ENCODE measurements at regions not wholly inside any gene's neighbourhood (a gene's known extent, or its start where the extent isn't known, plus 50 kb on each side); places are given as distances from the start of the nearest gene placed in this dataset.

DNA sequence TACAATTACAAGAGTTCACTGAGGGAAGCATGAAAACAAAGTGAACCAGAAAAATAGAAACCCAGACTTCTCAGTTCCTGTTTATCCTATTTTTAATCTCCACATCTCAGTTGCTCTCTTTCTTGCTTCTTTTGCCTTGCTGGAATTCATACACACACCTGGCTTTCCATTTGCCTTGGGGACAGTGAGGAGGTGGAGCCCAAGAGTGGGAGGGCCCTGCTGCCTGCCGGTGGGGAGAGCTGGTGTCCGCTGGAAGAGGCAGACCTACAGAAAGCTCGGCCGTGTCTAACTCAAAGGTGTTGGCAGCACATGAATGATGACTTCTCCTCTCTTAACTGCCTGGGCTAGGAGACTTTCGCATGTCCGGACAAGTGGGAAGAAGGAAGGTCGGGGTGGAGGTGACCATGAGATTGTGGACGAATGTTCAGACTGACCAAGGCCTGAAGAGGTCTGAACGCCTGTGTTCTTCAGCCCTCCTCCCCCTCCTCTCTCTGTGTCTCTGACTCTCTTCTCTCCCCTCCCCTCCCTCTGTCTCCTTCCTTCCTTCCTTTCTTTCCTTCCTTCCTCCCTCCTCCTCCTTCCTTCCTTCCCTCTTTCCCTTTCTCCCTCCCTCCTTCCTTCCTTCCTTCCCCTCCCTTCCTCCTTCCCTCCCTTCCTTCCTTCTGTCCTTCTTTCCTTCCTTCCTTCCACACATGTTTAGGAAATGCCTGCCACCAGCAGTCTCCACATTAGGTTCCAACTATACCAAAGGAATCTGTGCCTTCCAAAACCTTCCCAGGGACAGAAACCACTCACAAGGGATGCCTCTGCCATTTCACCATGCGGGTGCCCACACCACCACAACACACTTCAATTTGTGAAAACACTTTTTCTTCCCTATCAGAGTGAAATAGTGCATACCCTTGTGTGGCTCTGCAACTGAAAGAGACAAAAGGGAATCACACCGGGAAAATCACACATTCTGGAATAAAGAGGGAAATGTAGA is 157.3 kb upstream of the RUNX1 start:
- TF ChIP-seq SMC3 (IDR thresholded peaks at IDR 0.05; ENCODE audit: low read length), result no peak
- TF ChIP-seq ZNF83 (CRISPR knock-in tag; IDR thresholded peaks at IDR 0.05; ENCODE audit: borderline replicate concordance), result no peak
- TF ChIP-seq MYC (CRISPR knock-in tag; IDR thresholded peaks at IDR 0.05; ENCODE audit: borderline replicate concordance), result no peak
- TF ChIP-seq, protein P1, sequence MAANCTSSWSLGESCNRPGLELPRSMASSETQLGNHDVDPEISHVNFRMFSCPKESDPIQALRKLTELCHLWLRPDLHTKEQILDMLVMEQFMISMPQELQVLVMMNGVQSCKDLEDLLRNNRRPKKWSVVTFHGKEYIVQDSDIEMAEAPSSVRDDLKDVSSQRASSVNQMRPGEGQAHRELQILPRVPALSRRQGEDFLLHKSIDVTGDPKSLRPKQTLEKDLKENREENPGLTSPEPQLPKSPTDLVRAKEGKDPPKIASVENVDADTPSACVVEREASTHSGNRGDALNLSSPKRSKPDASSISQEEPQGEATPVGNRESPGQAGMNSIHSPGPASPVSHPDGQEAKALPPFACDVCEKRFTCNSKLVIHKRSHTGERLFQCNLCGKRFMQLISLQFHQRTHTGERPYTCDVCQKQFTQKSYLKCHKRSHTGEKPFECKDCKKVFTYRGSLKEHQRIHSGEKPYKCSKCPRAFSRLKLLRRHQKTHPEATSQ (CRISPR knock-in tag; IDR thresholded peaks at IDR 0.05; ENCODE audit: borderline replicate concordance), result no peak
- TF ChIP-seq, protein P2, sequence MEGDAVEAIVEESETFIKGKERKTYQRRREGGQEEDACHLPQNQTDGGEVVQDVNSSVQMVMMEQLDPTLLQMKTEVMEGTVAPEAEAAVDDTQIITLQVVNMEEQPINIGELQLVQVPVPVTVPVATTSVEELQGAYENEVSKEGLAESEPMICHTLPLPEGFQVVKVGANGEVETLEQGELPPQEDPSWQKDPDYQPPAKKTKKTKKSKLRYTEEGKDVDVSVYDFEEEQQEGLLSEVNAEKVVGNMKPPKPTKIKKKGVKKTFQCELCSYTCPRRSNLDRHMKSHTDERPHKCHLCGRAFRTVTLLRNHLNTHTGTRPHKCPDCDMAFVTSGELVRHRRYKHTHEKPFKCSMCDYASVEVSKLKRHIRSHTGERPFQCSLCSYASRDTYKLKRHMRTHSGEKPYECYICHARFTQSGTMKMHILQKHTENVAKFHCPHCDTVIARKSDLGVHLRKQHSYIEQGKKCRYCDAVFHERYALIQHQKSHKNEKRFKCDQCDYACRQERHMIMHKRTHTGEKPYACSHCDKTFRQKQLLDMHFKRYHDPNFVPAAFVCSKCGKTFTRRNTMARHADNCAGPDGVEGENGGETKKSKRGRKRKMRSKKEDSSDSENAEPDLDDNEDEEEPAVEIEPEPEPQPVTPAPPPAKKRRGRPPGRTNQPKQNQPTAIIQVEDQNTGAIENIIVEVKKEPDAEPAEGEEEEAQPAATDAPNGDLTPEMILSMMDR (CRISPR knock-in tag; IDR thresholded peaks at IDR 0.05), result no peak
- no peak for TF ChIP-seq TBL1XR1 (IDR thresholded peaks at IDR 0.05; ENCODE audit: borderline replicate concordance, low read length, partially characterized antibody)
- TF ChIP-seq EZH2 (conservative IDR thresholded peaks at IDR 0.05; ENCODE audit: low read depth, low read length), result no peak
- TF ChIP-seq ARID3A (IDR thresholded peaks at IDR 0.05; ENCODE audit: low read depth, low read length), result no peak
- TF ChIP-seq SRF (IDR thresholded peaks at IDR 0.05; ENCODE audit: low read depth, low read length), result no peak

Data from HepG2 (cell line).